ENCODE measurements at regions not wholly inside any gene's neighbourhood (a gene's known extent, or its start where the extent isn't known, plus 50 kb on each side); places are given as distances from the start of the nearest gene placed in this dataset.

GRCh38 chrX:113982766-113983165 lies 601.1 kb upstream of the HTR2C start:
- H3K4ac ChIP-seq (ENCODE audit: low read length) = no peak overlapping the region
- H2BK15ac ChIP-seq (ENCODE audit: low read length) = no peak overlapping the region
- no peaks in the 10 kb centered on the region for H3K4me1 ChIP-seq (ENCODE audit: control insufficient read depth in 2 of 2, insufficient read depth in 1 of 2, low read depth in 1 of 2, low read length in 2 of 2)
- H2AFZ ChIP-seq (ENCODE audit: low read length) = no peak overlapping the region
- peaks cover 0 to 13% of the 10 kb centered on the region in 2 donors for H3K9me3 ChIP-seq (replicated peaks in 1 of 2; ENCODE audit: control insufficient read depth in 2 of 2, insufficient read depth in 1 of 2, low read depth in 1 of 2, low read length in 2 of 2)
- H3K36me3 ChIP-seq (replicated peaks in 1 of 2; ENCODE audit: control insufficient read depth in 2 of 2, insufficient read depth in 2 of 2, low read length in 2 of 2) = peaks cover 0 to 7% of the 10 kb centered on the region in 2 donors
- no peak overlapping the region for H3K9ac ChIP-seq (ENCODE audit: low read depth, low read length, poor library complexity)
- H2BK12ac ChIP-seq (ENCODE audit: low read length) = no peak overlapping the region
- H2AK5ac ChIP-seq (ENCODE audit: low read depth, low read length) = no peak overlapping the region
- peaks cover 0 to 3% (median 0%) of the 10 kb centered on the region in 3 experiments for H3K27me3 ChIP-seq (ENCODE audit: control insufficient read depth in 3 of 3, insufficient read depth in 3 of 3, low read depth in 1 of 3, low read length in 3 of 3)
- no peak overlapping the region for H3K27ac ChIP-seq (replicated peaks; ENCODE audit: low read length)
- H3K23ac ChIP-seq (ENCODE audit: low read depth, low read length, poor library complexity) = no peak overlapping the region
- no peak overlapping the region for H4K8ac ChIP-seq (ENCODE audit: low read depth, low read length)
- no peak for DNase-seq (ENCODE audit: low spot score)
- WGBS, 2 donors (ENCODE audit: extremely low coverage in 2 of 2, insufficient read length in 2 of 2, insufficient replicate concordance in 1 of 2) = no CpG with 5 or more reads among the region's 4 CpGs
- H3K79me1 ChIP-seq (ENCODE audit: low read depth, low read length) = no peaks in the 10 kb centered on the region
- H4K91ac ChIP-seq (ENCODE audit: low read depth, low read length, poor library complexity) = no peak overlapping the region
- H2BK5ac ChIP-seq (ENCODE audit: low read length) = no peak overlapping the region
- H3K18ac ChIP-seq (ENCODE audit: low read length) = no peak overlapping the region
- no peak overlapping the region for H3K4me2 ChIP-seq (ENCODE audit: insufficient read depth, low read length, poor library complexity, severe bottlenecking)
- H2BK120ac ChIP-seq (ENCODE audit: low read depth, low read length) = no peak overlapping the region
- no peak overlapping the region for H3K14ac ChIP-seq (ENCODE audit: low read length)
- H3K4me3 ChIP-seq (ENCODE audit: low read length in 2 of 2) = no peak overlapping the region

DNA sequence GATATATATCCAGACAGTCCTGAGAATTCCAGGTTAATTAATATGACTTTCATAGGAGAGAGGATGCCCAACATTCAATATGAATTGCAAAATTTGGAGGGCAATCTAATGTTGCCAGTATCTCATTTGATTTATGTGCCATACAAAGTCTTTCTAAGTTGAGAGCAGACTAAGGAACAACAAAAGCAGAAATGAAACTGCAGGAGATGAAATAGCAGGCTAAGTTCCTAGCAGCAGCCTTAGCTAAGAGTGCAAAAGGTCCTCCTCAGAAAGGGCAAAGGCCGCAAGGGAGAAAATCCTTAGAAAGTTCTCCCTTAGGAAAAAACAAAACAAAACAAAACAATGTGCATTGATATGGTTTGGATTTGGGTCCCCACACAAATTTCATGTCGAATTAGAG lies 602.9 kb upstream of the HTR2C start:
- WGBS, 2 donors (ENCODE audit: extremely low coverage in 2 of 2, insufficient read length in 2 of 2, insufficient replicate concordance in 1 of 2) = no CpG with 5 or more reads among the region's 2 CpGs
- no peak overlapping the region for H2AFZ ChIP-seq (ENCODE audit: low read length)
- H2BK15ac ChIP-seq (ENCODE audit: low read length) = no peak overlapping the region
- H3K27me3 ChIP-seq (ENCODE audit: control insufficient read depth in 3 of 3, insufficient read depth in 3 of 3, low read depth in 1 of 3, low read length in 3 of 3) = peaks cover 0 to 7% (median 0%) of the 10 kb centered on the region in 3 experiments
- H3K18ac ChIP-seq (ENCODE audit: low read length) = no peak overlapping the region
- no peak overlapping the region for H4K91ac ChIP-seq (ENCODE audit: low read depth, low read length, poor library complexity)
- peaks cover 0 to 5% of the 10 kb centered on the region in 2 donors for H3K36me3 ChIP-seq (replicated peaks in 1 of 2; ENCODE audit: control insufficient read depth in 2 of 2, insufficient read depth in 2 of 2, low read length in 2 of 2)
- H3K14ac ChIP-seq (ENCODE audit: low read length) = no peak overlapping the region
- H3K4me1 ChIP-seq (ENCODE audit: control insufficient read depth in 2 of 2, insufficient read depth in 1 of 2, low read depth in 1 of 2, low read length in 2 of 2) = no peaks in the 10 kb centered on the region
- no peak overlapping the region for H3K9ac ChIP-seq (ENCODE audit: low read depth, low read length, poor library complexity)
- H3K4ac ChIP-seq (ENCODE audit: low read length) = no peak overlapping the region
- H3K9me3 ChIP-seq (replicated peaks in 1 of 2; ENCODE audit: control insufficient read depth in 2 of 2, insufficient read depth in 1 of 2, low read depth in 1 of 2, low read length in 2 of 2) = peaks cover 0 to 10% of the 10 kb centered on the region in 2 donors
- H2BK12ac ChIP-seq (ENCODE audit: low read length) = no peak overlapping the region
- no peak overlapping the region for H3K27ac ChIP-seq (replicated peaks; ENCODE audit: low read length)
- no peak overlapping the region for H4K8ac ChIP-seq (ENCODE audit: low read depth, low read length)
- no peak overlapping the region for H3K4me3 ChIP-seq (ENCODE audit: low read length in 2 of 2)
- H2BK5ac ChIP-seq (ENCODE audit: low read length) = no peak overlapping the region
- no peak overlapping the region for H2AK5ac ChIP-seq (ENCODE audit: low read depth, low read length)
- DNase-seq (ENCODE audit: low spot score) = no peak
- H3K79me1 ChIP-seq (ENCODE audit: low read depth, low read length) = no peaks in the 10 kb centered on the region
- no peak overlapping the region for H3K23ac ChIP-seq (ENCODE audit: low read depth, low read length, poor library complexity)
- no peak overlapping the region for H3K4me2 ChIP-seq (ENCODE audit: insufficient read depth, low read length, poor library complexity, severe bottlenecking)
- no peak overlapping the region for H2BK120ac ChIP-seq (ENCODE audit: low read depth, low read length)

- Histone ChIP-seq H3K23ac (ENCODE audit: low read depth, low read length, poor library complexity) (no peak overlapping the region), H3K4me3 (ENCODE audit: low read length in 2 of 2) (no peak overlapping the region), H3K4me1 (ENCODE audit: control insufficient read depth in 2 of 2, insufficient read depth in 1 of 2, low read depth in 1 of 2, low read length in 2 of 2) (no peaks in the 10 kb centered on the region), H3K27me3 (ENCODE audit: control insufficient read depth in 3 of 3, insufficient read depth in 3 of 3, low read depth in 1 of 3, low read length in 3 of 3) (peaks cover 0 to 7% (median 0%) of the 10 kb centered on the region in 3 experiments), H3K4ac (ENCODE audit: low read length) (no peak overlapping the region), H4K91ac (ENCODE audit: low read depth, low read length, poor library complexity) (no peak overlapping the region), H3K36me3 (replicated peaks in 1 of 2; ENCODE audit: control insufficient read depth in 2 of 2, insufficient read depth in 2 of 2, low read length in 2 of 2) (peaks cover 0 to 3% of the 10 kb centered on the region in 2 donors), H2AFZ (ENCODE audit: low read length) (no peak overlapping the region), H2BK5ac (ENCODE audit: low read length) (no peak overlapping the region), H2AK5ac (ENCODE audit: low read depth, low read length) (no peak overlapping the region), H2BK15ac (ENCODE audit: low read length) (no peak overlapping the region), H2BK120ac (ENCODE audit: low read depth, low read length) (no peak overlapping the region), H3K4me2 (ENCODE audit: insufficient read depth, low read length, poor library complexity, severe bottlenecking) (no peak overlapping the region), H3K18ac (ENCODE audit: low read length) (no peak overlapping the region), H4K8ac (ENCODE audit: low read depth, low read length) (no peak overlapping the region), H3K9me3 (replicated peaks in 1 of 2; ENCODE audit: control insufficient read depth in 2 of 2, insufficient read depth in 1 of 2, low read depth in 1 of 2, low read length in 2 of 2) (peaks cover 0 to 7% of the 10 kb centered on the region in 2 donors), H3K14ac (ENCODE audit: low read length) (no peak overlapping the region), H3K27ac (replicated peaks; ENCODE audit: low read length) (no peak overlapping the region), H3K79me1 (ENCODE audit: low read depth, low read length) (no peaks in the 10 kb centered on the region), H3K9ac (ENCODE audit: low read depth, low read length, poor library complexity) (no peak overlapping the region), H2BK12ac (ENCODE audit: low read length) (no peak overlapping the region)
- WGBS, 2 donors (ENCODE audit: extremely low coverage in 2 of 2, insufficient read length in 2 of 2, insufficient replicate concordance in 1 of 2) = no CpG with 5 or more reads among the region's 1 CpG
- no peak for DNase-seq (ENCODE audit: low spot score)
These were observed 606.0 kb upstream of the HTR2C start for GRCh38 chrX:113977887-113978286.

GRCh38 chrX:113975441-113975840 lies 608.4 kb upstream of the HTR2C start:
- H4K8ac ChIP-seq (ENCODE audit: low read depth, low read length) = no peak overlapping the region
- no peak for DNase-seq (ENCODE audit: low spot score)
- H3K27ac ChIP-seq (replicated peaks; ENCODE audit: low read length) = no peak overlapping the region
- H3K27me3 ChIP-seq (ENCODE audit: control insufficient read depth in 3 of 3, insufficient read depth in 3 of 3, low read depth in 1 of 3, low read length in 3 of 3) = peaks cover 0 to 7% (median 0%) of the 10 kb centered on the region in 3 experiments
- no peaks in the 10 kb centered on the region for H3K4me1 ChIP-seq (ENCODE audit: control insufficient read depth in 2 of 2, insufficient read depth in 1 of 2, low read depth in 1 of 2, low read length in 2 of 2)
- no peak overlapping the region for H2BK15ac ChIP-seq (ENCODE audit: low read length)
- no peak overlapping the region for H3K4ac ChIP-seq (ENCODE audit: low read length)
- no peak overlapping the region for H3K4me3 ChIP-seq (ENCODE audit: low read length in 2 of 2)
- WGBS, 2 donors (ENCODE audit: extremely low coverage in 2 of 2, insufficient read length in 2 of 2, insufficient replicate concordance in 1 of 2) = no CpG with 5 or more reads among the region's 2 CpGs
- no peak overlapping the region for H2AK5ac ChIP-seq (ENCODE audit: low read depth, low read length)
- no peak overlapping the region for H2BK5ac ChIP-seq (ENCODE audit: low read length)
- no peak overlapping the region for H3K14ac ChIP-seq (ENCODE audit: low read length)
- H3K9me3 ChIP-seq (replicated peaks in 1 of 2; ENCODE audit: control insufficient read depth in 2 of 2, insufficient read depth in 1 of 2, low read depth in 1 of 2, low read length in 2 of 2) = peaks cover 0 to 3% of the 10 kb centered on the region in 2 donors
- no peak overlapping the region for H2BK120ac ChIP-seq (ENCODE audit: low read depth, low read length)
- H3K18ac ChIP-seq (ENCODE audit: low read length) = no peak overlapping the region
- no peak overlapping the region for H2AFZ ChIP-seq (ENCODE audit: low read length)
- no peak overlapping the region for H4K91ac ChIP-seq (ENCODE audit: low read depth, low read length, poor library complexity)
- H3K9ac ChIP-seq (ENCODE audit: low read depth, low read length, poor library complexity) = no peak overlapping the region
- H3K23ac ChIP-seq (ENCODE audit: low read depth, low read length, poor library complexity) = no peak overlapping the region
- H3K79me1 ChIP-seq (ENCODE audit: low read depth, low read length) = no peaks in the 10 kb centered on the region
- peaks cover 0 to 3% of the 10 kb centered on the region in 2 donors for H3K36me3 ChIP-seq (replicated peaks in 1 of 2; ENCODE audit: control insufficient read depth in 2 of 2, insufficient read depth in 2 of 2, low read length in 2 of 2)
- H3K4me2 ChIP-seq (ENCODE audit: insufficient read depth, low read length, poor library complexity, severe bottlenecking) = no peak overlapping the region
- no peak overlapping the region for H2BK12ac ChIP-seq (ENCODE audit: low read length)

Data from neuronal stem cell (in vitro differentiated cells).